ENCODE measurements at regions not wholly inside any gene's neighbourhood (a gene's known extent, or its start where the extent isn't known, plus 50 kb on each side); places are given as distances from the start of the nearest gene placed in this dataset.

DNA sequence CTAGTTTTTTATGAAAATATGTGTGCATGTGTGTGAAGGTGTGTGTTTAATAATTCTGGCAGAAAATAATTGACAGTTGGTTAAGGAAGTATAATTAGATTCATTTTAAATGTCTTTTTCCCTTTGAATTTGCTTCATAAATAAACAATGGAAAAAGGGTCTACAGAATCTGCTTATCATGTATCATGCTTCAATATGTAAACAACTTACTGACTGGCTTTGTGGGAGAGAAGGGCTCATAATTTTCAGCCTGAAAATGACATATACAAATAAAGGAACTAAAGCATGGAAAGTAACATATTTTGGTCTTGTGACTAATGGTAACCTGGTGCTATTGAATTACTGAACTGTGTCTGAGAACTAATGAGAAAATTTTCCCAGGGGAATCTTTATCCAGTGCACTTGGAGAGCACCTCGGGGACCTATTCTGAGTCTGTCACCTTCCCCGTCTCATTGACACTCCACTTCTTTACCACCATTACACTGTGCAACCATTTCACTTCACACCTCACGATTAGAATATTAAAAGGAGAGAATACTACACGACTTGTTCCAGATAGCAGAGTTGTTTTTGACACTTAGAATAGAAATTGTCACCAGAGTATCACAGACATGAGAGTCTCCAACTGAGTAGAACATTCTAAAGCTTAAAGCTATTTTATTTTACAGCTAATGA lies 298.6 kb downstream of the TFEC start:
- no peak overlapping the region for H3K27ac ChIP-seq (ENCODE audit: low read length)
- no peaks in the 10 kb centered on the region for H3K9me3 ChIP-seq (ENCODE audit: insufficient read depth, low read depth, low read length)
- H3K36me3 ChIP-seq (ENCODE audit: insufficient read depth, low read depth, low read length), result no peaks in the 10 kb centered on the region
- no peak overlapping the region for H3K9ac ChIP-seq (ENCODE audit: low read depth, low read length)
- H3K4me1 ChIP-seq (ENCODE audit: insufficient read depth, low read length), result peaks cover 4% of the 10 kb centered on the region; the same call in 1 of the 2 replicates
- no peaks in the 10 kb centered on the region for H3K27me3 ChIP-seq (ENCODE audit: insufficient read depth, low read length)
- H3K4me3 ChIP-seq (ENCODE audit: low read length), result no peak overlapping the region

DNA sequence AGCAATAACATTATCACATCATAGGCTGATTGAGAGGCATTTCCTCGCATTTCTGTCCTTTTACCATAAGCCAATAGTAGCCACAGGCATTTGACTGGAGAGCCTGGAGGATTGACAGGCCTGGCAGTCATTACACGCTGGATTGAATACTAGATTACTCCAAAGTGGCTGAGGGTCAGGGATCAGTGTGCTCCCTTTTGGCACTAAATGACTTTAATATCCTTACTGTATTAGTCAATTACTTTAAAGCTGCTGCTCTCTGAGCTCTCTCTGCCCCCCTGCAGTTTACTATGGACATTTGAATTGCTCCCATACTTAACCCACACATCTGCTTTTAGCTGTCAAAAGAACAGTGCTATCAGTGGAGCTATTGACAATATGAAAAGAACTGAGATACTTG lies 302.0 kb downstream of the TFEC start:
- H3K27ac ChIP-seq (ENCODE audit: low read length), result no peak overlapping the region
- no peak overlapping the region for H3K4me3 ChIP-seq (ENCODE audit: low read length)
- H3K27me3 ChIP-seq (ENCODE audit: insufficient read depth, low read length), result no peaks in the 10 kb centered on the region
- no peaks in the 10 kb centered on the region for H3K36me3 ChIP-seq (ENCODE audit: insufficient read depth, low read depth, low read length)
- H3K9me3 ChIP-seq (ENCODE audit: insufficient read depth, low read depth, low read length), result no peaks in the 10 kb centered on the region
- peaks cover 4% of the 10 kb centered on the region; the same call in 1 of the 2 replicates for H3K4me1 ChIP-seq (ENCODE audit: insufficient read depth, low read length)
- H3K9ac ChIP-seq (ENCODE audit: low read depth, low read length), result no peak overlapping the region

DNA sequence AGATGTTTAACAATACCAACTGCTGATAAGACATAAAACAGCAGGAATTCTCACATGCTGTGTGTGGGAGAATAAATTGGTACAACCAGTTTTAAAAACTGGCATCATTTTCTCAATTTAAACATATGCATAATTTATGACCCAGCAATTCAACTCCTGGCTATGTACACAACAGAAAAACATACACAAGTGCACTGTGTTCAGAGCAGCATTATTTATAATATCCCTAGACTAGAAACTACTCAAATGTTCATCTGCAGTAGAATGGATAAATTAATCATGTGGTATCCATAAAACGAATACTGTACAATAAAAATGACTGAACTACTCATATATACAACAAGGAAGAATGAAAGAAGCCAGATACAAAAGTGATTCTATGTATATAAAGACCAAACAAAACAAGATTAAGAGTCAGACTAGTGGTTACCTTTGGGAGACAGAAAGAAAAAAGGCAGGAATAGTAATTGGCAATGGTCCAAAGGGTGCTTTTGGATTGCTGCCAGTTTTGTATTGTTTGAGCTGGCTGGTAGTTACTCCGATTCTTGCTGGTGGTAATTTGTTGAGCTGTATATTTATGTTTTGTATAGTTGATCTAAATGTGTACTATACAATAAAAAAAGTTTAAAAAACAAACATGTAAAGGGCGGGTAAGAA lies 306.0 kb downstream of the TFEC start:
- no peaks in the 10 kb centered on the region for H3K36me3 ChIP-seq (ENCODE audit: insufficient read depth, low read depth, low read length)
- H3K27ac ChIP-seq (ENCODE audit: low read length), result no peak overlapping the region
- H3K27me3 ChIP-seq (ENCODE audit: insufficient read depth, low read length), result no peaks in the 10 kb centered on the region
- H3K9ac ChIP-seq (ENCODE audit: low read depth, low read length), result no peak overlapping the region
- no peak overlapping the region for H3K4me3 ChIP-seq (ENCODE audit: low read length)
- peaks cover 10% of the 10 kb centered on the region; the same call in 1 of the 2 replicates for H3K4me1 ChIP-seq (ENCODE audit: insufficient read depth, low read length)
- no peaks in the 10 kb centered on the region for H3K9me3 ChIP-seq (ENCODE audit: insufficient read depth, low read depth, low read length)

DNA sequence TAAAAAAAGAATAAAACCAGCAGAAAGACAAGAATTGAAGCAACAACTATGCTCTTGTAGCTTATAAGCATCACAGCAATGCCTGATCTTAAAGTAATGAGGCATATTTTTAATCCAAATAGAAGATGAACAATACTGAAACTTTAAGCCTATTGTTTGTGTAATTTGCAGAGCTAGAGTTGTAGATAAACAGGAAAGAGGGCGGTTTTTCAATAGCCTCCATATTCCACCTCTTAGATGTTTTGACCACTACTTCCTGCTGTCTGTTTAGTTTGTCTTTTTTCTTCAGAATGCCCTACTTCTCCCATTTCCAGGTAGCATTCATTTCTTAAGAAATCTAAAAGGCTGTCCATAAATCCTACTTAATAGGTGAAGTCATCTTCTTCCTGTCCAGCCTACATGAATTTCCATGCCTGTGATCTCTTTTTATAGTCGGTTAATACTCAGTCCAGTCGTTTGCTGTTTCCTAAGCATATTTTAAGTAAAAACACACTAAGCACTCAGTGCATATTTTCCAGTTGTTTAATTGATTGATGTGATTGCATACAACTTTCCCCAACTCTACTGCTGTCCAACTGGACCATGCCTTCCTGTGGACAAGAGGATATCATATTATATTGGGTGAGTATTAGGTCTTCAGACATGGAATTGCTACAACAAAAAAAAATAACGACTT lies 308.1 kb downstream of the TFEC start:
- H3K9me3 ChIP-seq (ENCODE audit: insufficient read depth, low read depth, low read length), result no peaks in the 10 kb centered on the region
- no peak overlapping the region for H3K9ac ChIP-seq (ENCODE audit: low read depth, low read length)
- no peak overlapping the region for H3K4me3 ChIP-seq (ENCODE audit: low read length)

DNA sequence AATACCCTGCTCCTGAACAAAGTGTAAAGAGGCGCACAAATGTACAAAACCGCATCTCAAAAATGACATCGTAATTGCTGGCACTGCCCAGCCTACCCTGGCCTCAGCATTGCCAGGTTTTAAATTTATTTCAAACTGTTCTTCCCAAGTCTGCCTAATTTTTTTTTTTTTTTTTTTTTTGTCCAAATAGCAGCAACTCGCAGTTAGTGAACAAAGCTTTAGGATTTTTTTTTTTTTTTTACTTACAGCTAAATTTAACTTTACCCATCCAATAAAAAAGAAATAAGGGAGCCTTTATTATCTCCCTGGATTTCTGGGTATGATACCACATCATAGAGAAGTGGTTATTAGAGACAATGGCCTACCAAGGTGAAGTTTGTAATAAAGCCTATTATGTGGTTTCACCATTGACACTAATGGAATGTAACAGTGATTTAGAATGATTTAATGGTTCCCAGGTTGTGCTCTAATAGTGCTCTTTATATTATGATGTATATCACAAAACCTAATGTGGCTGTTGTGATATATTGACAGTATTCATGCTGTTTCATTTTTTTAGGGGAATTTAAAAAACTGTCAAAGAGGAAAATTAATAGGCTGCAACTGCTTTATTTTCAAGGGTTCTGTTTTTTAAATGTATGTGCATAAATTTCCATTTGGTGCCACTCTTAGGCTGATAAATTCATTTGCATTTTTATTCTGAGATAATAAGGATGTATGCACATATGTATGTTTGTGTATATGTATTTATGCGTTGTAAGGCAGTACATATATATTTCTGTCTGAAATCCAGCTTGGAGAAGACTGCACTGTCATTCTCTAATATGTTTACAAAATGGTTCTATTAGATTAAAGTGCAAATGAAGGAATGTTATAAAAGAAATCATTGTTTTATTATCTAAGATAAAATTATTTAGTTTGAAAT lies 309.0 kb downstream of the TFEC start:
- Histone ChIP-seq H3K27me3 (ENCODE audit: insufficient read depth, low read length) (no peaks in the 10 kb centered on the region), H3K4me1 (ENCODE audit: insufficient read depth, low read length) (peaks cover 10% of the 10 kb centered on the region; the same call in 1 of the 2 replicates), H3K27ac (ENCODE audit: low read length) (no peak overlapping the region), H3K4me3 (ENCODE audit: low read length) (no peak overlapping the region), H3K9me3 (ENCODE audit: insufficient read depth, low read depth, low read length) (no peaks in the 10 kb centered on the region), H3K36me3 (ENCODE audit: insufficient read depth, low read depth, low read length) (no peaks in the 10 kb centered on the region), H3K9ac (ENCODE audit: low read depth, low read length) (no peak overlapping the region)

More for the DNA sequence above, 308.1 kb downstream of the TFEC start:
- Histone ChIP-seq H3K27me3 (ENCODE audit: insufficient read depth, low read length) (no peaks in the 10 kb centered on the region), H3K27ac (ENCODE audit: low read length) (no peak overlapping the region), H3K36me3 (ENCODE audit: insufficient read depth, low read depth, low read length) (no peaks in the 10 kb centered on the region), H3K4me1 (ENCODE audit: insufficient read depth, low read length) (peaks cover 10% of the 10 kb centered on the region; the same call in 1 of the 2 replicates)

DNA sequence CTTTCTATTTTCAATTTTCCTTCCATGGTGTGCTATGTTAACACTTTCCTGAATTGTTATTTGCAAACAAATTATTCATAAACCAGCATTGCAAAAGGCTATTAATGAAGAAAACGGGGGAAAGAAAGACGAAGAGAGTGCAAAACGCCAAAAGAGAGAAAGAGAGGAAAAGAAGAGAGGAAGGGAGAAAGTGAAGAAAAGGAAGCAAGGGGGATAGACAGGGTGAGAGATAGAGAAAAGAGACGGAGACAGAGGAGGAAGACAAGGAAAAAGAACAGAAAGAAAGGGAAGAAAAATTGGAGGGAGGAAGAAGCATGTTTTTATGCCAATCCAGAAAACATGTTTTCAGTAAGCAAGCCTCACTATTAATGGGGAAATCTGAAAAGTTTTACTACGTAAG lies 310.6 kb downstream of the TFEC start:
- no peak overlapping the region for H3K4me3 ChIP-seq (ENCODE audit: low read length)
- no peak overlapping the region for H3K27ac ChIP-seq (ENCODE audit: low read length)
- no peaks in the 10 kb centered on the region for H3K27me3 ChIP-seq (ENCODE audit: insufficient read depth, low read length)
- no peak overlapping the region for H3K9ac ChIP-seq (ENCODE audit: low read depth, low read length)
- no peaks in the 10 kb centered on the region for H3K36me3 ChIP-seq (ENCODE audit: insufficient read depth, low read depth, low read length)
- H3K9me3 ChIP-seq (ENCODE audit: insufficient read depth, low read depth, low read length), result no peaks in the 10 kb centered on the region
- H3K4me1 ChIP-seq (ENCODE audit: insufficient read depth, low read length), result peaks cover 10% of the 10 kb centered on the region; the same call in 1 of the 2 replicates

DNA sequence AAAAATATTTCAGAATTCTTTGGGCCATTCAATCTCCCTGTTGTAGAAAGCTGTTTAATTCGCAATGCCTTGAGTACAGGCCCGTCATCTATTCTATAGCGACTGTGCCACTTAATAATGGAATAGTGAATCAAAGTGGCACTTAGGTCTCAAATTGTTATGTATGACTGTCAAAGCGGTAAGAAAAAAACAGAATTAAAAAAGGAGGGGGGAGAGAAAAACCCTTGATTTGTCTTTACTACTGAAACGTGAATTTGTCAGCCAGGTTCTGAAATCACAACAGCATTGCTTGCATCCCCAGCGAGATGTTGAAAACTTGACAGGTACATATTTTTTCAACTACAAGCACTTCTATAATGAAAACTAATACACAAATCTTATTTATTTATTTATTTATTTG lies 320.9 kb downstream of the TFEC start:
- H3K4me3 ChIP-seq (ENCODE audit: low read length), result no peak overlapping the region
- H3K9ac ChIP-seq (ENCODE audit: low read depth, low read length), result no peak overlapping the region
- no peaks in the 10 kb centered on the region for H3K9me3 ChIP-seq (ENCODE audit: insufficient read depth, low read depth, low read length)
- no peaks in the 10 kb centered on the region for H3K36me3 ChIP-seq (ENCODE audit: insufficient read depth, low read depth, low read length)
- no peaks in the 10 kb centered on the region for H3K4me1 ChIP-seq (ENCODE audit: insufficient read depth, low read length)
- H3K27me3 ChIP-seq (ENCODE audit: insufficient read depth, low read length), result no peaks in the 10 kb centered on the region
- no peak overlapping the region for H3K27ac ChIP-seq (ENCODE audit: low read length)

DNA sequence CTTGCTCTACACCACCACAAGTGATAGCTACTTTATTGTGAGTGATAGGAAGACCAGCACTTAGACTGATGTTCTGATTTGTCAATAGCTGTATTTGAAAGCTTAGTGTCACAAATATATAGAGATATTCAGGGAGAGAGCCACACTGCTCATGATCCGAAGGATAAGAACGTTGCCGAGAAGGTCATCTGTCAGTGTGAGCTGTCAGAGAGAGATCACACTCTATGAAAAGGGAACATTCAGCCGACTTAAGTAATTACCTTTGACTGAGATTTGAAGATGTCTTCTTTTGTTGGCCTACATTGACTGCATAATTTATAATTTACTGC lies 322.6 kb downstream of the TFEC start:
- Histone ChIP-seq H3K27ac (ENCODE audit: low read length) (no peak overlapping the region), H3K27me3 (ENCODE audit: insufficient read depth, low read length) (no peaks in the 10 kb centered on the region), H3K9me3 (ENCODE audit: insufficient read depth, low read depth, low read length) (no peaks in the 10 kb centered on the region), H3K9ac (ENCODE audit: low read depth, low read length) (no peak overlapping the region), H3K4me1 (ENCODE audit: insufficient read depth, low read length) (no peaks in the 10 kb centered on the region), H3K36me3 (ENCODE audit: insufficient read depth, low read depth, low read length) (no peaks in the 10 kb centered on the region), H3K4me3 (ENCODE audit: low read length) (no peak overlapping the region)

DNA sequence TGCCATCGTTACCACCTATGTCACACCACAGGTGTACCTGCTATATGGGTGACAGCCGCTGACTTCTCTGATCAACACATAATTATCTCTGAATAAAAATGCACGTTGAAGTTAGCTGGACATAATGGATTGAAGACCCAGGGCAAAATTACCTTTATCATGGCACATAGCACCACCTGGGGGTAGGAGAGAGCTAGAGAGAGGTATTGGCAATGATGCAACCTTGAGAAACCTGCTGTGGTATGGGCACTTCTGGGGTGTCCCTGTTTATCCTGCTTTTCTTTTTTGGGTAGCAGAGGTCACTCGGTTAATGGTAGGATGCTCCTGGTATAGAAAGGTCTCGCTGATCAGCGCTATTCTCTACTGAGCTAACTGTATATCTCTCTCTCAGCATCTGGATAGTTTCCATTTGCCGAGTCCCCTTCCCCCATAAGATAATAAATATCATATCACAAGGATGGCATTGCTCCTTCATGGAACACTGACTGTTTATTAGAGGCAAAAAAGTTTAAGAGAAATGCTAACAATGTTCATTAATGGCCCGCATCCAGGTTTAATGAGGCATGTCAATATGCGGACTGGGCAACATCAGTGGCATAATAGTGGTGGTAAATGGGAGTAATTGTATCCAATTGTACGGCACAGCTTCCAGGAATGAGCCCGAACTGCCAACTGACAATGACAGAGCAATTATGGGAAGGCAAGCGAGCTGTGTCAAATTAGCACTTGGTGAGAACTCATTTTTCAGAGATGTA lies 323.1 kb downstream of the TFEC start:
- Histone ChIP-seq H3K4me3 (ENCODE audit: low read length) (no peak overlapping the region), H3K36me3 (ENCODE audit: insufficient read depth, low read depth, low read length) (no peaks in the 10 kb centered on the region), H3K9me3 (ENCODE audit: insufficient read depth, low read depth, low read length) (no peaks in the 10 kb centered on the region), H3K9ac (ENCODE audit: low read depth, low read length) (no peak overlapping the region), H3K4me1 (ENCODE audit: insufficient read depth, low read length) (no peaks in the 10 kb centered on the region), H3K27me3 (ENCODE audit: insufficient read depth, low read length) (no peaks in the 10 kb centered on the region), H3K27ac (ENCODE audit: low read length) (no peak overlapping the region)

DNA sequence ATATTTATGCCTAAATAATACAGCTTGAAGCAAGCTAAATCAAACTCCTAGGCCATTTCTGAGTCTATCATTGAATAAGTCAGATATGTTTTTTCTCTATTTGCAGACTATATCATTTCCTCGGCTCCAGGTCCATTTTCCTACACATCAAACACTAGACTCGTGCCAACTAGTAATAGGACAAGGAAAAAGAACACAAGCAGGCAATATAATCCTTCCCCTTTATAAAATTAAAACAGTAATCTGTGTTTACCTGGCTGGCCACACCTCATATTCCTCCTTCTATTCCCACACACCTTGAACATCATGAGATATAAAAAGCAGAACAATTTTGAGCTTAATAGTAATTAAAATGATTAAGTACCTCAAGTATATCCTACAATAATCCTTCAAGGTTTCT lies 325.7 kb downstream of the TFEC start:
- Histone ChIP-seq H3K27ac (ENCODE audit: low read length) (no peak overlapping the region), H3K27me3 (ENCODE audit: insufficient read depth, low read length) (no peaks in the 10 kb centered on the region), H3K9me3 (ENCODE audit: insufficient read depth, low read depth, low read length) (no peaks in the 10 kb centered on the region)

DNA sequence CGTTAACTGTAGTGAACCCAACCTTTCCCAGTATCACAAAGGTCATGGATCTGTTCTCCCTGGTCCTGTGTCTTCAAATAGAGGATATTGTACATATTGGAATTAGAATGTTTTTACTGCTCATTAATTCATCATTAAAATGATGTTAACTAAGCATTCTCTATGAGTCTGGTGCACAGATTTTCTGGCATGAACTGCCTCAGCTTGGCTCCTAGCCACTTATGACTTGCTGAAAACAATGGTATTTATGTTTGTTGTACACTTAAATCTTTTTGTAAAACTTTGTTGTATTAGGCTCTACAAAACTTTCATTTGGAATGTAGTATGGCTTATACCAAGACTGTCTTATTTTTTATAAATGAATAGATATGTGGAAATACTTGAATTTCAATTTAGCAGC lies 329.4 kb downstream of the TFEC start:
- Histone ChIP-seq H3K4me1 (ENCODE audit: insufficient read depth, low read length) (no peaks in the 10 kb centered on the region), H3K27ac (ENCODE audit: low read length) (no peak overlapping the region), H3K9ac (ENCODE audit: low read depth, low read length) (no peak overlapping the region), H3K27me3 (ENCODE audit: insufficient read depth, low read length) (no peaks in the 10 kb centered on the region), H3K36me3 (ENCODE audit: insufficient read depth, low read depth, low read length) (no peaks in the 10 kb centered on the region), H3K9me3 (ENCODE audit: insufficient read depth, low read depth, low read length) (no peaks in the 10 kb centered on the region), H3K4me3 (ENCODE audit: low read length) (no peak overlapping the region)

More for the DNA sequence above, 325.7 kb downstream of the TFEC start:
- Histone ChIP-seq H3K4me1 (ENCODE audit: insufficient read depth, low read length) (no peaks in the 10 kb centered on the region), H3K4me3 (ENCODE audit: low read length) (no peak overlapping the region), H3K36me3 (ENCODE audit: insufficient read depth, low read depth, low read length) (no peaks in the 10 kb centered on the region), H3K9ac (ENCODE audit: low read depth, low read length) (no peak overlapping the region)
